Inflammatory macrophage treated with lipopolysaccharide for 4 hours (primary cell): ENCODE measurements at regions not wholly inside any gene's neighbourhood (a gene's known extent, or its start where the extent isn't known, plus 50 kb on each side); places are given as distances from the start of the nearest gene placed in this dataset.

ENCODE experiments used
- DNase-seq: peaks from one replicate; pipeline ENCODE4 v3.0.0-alpha.2; 2020

DNA sequence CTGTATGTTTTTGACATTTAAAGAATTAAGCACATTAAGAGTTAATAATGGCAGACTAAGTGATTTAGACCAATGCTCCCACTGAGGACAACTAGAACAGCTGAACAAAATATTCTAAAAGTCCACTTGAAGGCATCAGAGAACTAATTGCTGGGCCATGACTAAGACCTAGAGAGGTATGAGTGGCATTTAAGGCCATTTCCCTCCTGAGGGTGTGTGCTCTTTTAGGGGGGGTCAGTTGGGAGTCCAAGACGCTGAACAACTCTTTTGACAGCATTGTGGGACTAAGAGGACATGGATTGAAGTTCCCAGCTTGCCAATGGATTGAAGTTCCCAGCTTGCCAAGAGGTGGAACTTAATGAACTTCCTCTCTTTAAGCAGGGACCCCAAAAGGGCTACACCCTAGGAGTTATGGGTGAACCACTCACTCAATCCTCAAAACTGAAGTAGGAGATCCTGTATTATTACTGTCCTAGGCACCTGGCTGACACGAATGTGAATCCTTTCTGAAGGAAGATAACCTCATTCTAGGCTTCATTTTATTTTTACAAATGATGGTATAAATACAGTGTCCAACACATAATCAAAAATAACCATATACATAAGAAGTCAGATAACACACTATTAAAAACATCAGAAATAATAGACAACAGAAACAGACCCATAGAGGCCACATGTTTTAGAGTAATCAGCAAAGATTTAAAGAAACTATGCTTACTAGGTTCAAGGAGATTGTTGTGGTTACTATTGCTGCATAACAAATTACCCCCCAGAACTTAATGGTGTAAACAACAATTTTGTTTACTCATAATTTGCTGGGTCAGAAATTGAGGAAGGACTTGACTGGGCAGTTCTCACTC, 175.1 kb downstream of the VEGFA start:
- DNase-seq: no peak

- no peak for DNase-seq
Observed at GRCh38 chr6:43943781-43944250, 173.8 kb downstream of the VEGFA start.

DNA sequence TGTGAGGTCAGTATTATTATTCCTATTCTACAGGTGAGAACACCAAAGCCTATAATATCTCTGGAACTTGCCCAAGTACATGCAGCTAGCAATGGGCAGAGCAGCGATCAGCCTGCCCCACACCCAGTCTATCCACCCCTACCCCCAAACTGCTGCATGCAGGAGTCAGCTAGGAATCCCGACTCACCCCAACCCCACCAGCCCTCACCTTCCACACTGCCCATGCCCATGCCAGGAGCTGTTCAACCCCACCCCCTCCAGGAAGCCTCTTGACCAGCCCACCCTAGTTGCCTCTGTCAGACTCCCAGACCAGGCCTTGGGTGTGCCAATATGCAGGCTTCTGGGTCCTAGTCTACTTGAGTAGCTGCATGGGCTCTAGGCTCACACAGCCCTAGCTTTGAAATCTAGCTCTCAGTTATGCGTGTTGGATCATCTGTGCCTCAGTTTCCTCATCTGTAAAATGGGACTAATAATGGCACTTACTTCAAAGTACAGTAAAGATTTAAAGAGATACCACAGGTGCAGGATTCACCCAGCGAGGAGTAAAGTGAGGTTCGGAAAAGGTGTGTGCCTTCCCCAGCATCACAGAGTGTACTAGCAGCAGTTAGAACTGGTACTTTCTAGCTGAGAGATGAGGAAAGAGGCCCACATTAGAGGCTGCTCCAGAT, 173.2 kb downstream of the VEGFA start:
- no peak for DNase-seq

DNA sequence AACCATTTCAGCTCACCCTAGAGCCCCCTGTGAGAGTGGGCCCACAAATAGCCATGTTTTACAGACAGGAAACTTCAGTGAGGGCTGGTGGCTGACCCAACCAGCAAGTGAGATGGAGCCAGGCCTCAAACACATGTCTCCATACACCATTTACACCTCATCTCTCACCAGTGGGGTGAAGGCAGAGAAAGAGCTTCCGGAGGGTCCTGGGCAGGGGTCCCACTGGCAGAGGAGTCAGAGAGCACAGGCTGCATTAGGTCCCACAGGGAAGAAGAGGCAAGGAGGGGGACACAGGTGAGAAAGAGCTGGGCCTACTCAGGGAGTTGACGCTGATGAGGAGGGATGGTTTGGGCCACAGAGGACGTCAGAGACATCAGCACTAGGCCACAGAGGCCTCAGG, 172.6 kb downstream of the VEGFA start:
- no peak for DNase-seq

DNA sequence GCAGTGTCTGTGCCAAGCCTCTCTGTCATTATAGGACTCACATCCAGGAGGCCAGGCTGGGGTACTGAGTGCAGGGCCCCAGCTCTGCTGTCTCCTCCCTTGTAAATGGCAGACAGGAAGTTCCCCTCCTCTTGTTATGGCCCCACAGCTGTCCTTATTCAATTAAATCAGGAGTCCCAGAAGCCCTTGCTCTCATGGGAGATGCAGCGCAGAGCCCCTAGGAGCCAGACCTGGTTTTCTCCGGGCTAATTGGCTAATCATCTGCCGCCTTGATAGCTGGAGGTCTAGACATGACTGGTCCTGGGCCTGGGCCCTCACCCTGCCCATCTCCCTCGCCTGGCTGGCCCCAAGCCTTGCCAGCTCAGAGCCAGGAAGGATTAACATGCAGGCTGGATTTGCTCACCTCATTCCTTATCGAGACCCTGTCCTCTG, 172.0 kb downstream of the VEGFA start:
- DNase-seq: no peak

DNA sequence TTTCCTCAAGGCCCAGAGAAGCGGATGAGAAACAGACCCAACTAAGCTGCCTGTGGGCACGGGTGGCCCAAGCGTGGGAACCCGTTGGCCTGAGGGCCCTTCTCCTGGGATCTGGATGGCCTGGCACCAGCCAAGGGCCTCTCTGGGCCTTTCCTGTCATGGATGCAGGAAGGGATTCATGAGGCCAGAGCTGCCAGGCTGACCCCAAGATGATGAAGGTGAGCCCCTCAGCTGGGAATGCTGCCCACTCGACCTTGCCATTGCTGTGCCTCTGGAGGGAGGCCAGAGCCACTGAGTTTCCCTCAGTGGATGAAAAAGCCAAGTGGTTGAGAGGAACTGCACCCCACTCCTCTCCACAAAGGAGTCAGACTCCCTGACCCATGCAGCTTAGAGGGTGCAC, 171.2 kb downstream of the VEGFA start:
- DNase-seq: no peak

GRCh38 chr6:43940393-43941087, 170.5 kb downstream of the VEGFA start:
- no peak for DNase-seq

DNA sequence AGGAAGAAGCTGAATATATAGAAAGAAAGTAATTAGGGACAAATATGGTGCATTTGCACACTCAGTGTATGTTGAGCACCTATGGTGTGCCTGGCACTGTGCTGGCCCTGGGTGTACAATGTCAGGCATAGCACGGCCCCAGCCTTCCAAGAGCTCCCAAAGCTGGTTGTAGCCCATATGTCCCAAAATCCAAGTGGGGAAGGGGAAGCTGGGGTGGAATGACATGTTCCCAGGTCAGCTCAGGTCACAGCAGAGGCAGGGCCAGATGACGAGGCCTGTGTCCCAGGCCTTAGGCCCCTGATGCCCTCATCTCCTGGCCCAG, 170.0 kb downstream of the VEGFA start:
- DNase-seq: no peak

DNA sequence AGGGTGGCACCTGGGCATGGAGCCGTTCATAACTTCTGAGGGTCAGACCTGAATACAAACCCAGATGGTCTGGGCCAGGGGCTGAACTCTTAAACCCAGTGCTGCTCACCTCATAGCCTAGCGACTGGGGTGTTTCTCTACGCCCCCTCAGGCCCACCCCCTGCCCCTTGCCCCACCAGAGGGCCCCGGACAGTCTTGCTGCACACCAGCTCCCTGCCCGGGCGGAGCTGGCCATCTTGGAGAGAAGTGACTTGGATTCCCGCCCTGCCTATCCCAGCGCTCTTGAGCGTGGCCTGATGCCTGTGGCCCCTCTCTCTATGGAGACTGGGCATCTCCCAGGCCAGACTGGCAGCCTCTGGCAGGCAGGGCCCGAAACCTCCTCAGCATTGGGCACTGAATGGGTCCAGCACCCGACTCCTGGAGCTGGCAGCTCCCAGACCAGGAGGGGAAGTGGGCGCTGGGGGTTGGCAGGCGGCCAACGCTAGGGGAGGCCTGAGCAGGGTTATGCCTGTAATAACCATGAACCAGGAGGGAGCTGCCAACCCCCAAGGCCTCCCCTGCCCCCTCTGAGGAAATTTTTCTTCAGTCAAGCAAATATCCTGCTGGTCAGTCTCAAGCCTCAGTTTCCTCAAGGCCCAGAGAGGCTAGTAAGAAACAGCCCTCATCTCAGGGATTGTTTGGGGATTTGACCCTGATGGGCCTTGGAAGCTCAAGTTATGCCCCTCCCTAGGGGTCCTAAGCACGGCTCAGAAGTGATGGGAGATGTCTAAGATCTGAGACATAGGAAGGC, 169.5 kb downstream of the VEGFA start:
- DNase-seq: no peak

DNA sequence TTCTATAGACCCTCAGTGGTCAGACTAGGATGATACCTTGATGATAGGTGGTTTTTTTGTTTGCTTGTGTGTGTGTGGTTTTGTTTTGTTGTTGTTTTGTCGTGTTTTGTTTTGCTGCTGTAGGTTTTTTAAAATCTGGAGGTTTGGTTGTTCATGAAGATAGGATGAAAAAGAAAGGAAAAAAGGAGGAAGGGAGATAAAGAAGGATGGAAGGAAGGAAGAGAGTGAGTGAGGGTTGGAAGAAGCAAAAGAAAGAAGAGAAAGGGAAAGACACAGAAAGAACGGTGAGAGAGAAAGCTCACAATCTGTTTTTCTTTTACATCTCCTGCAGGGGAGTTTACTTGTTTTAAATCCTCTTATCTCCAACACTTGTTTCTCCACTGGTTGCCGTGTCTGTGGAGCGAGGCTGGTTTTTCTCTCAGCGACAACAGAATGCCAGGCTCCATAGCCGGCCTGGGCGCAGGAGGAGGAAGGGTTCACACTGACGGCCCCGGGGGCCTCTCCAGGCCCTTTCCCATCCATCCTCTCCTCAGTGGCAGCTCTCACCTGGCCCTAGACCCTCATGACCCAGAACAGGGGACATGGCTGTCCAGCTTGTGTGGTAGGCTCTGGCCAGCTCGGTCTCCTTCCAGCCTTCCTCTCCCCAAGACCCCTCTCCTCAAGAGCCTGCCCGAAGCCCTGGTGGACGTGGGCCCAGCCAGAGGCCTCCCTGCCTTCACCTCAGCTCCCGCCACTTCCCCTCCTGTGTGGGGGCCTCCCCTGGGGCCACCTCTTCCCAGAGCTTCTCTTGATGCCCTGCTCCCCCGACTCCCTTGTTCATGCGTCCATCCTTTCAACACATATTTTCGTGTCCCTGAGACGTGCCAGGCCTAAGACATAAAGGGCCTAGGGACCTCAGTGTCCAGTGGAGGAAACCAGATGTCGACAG, 168.4 kb downstream of the VEGFA start:
- DNase-seq: no peak

DNA sequence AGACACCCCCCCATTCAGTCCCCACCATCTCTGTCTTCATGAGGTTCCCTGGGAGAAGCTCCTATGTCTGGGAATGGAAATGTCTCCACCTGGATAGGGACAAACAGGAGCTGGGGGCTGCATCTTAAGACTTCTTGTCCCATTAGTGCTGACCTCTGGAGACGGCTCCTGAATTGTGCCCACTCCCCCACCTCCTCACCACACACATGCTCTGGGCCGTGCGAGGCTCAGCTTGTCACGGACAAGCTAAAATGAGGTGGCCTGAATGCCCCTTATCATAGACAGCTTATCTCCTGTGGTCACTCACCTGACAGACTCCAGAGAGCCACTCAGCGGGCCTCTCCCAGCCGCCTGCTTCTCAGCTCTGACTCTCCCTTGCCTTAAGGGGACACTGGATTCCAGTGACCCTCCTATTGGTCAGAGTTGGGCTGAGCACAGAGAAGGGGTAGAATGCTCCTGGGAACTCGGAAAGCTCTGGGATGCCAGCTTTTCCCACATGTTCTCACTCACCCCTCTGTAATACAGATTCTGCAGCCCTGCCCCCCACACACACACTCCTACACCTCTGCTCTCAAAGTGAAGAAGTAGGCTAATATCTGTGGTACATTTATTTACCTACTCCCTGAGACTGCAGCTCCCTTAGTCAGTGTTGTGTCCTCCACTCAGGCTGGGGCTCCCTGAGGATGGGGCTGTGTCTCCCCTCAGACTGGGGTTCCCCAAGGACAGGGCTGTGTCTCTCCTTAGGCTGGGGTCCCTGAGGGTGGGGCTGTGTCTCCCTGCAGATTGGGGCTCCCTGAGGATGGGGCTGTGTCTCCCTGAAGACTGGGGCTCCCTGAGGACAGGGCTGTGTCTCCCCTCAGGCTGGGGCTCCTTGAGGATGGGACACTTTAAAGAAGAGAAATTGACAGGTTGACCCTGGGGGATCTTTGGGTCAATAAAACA, 167.5 kb downstream of the VEGFA start:
- DNase-seq: no peak

DNA sequence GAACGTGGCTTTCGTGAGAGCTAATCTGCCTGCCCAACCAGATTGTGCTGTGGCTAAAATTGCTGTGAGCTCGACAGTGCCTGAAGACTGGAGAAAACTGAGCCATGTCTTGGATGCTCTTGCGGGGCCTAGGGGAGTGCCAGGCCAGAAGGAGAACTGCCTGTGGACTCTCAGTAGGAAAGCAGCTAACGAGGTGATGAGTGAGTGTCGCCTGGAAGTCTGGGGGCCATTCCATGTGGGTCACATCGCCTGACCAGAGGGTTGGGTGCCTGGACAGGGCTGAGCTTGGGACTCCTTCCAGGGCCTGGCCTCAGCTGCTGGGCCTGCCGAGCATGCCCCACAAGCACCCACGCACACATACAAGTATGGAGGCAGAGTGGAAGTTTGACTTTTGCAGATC, 166.5 kb downstream of the VEGFA start:
- no peak for DNase-seq

DNA sequence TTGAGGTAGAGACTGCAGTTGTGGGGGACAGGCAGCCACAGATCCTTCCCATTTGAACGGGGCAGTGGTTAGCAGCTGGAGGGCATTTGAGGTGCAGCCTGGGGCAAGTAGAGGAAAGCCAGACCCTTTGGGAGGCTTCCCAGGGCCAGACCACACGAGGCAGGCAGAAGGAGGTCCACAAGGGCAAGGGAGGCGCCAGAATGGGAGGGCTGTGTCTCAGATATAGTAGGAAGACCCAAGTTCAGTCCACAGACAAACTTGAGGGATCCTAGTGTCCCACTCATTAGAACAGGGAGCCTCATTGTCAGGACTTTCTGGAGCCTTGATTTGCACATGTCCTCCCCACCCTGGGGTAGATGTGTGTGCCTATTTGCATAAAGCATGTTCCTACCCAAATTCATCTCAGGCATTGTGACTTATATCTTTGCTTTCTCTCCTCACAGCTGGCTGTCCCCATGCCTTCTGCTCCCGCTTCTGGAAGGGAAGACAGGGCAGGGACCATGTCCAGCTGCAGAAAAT, 166.0 kb downstream of the VEGFA start:
- DNase-seq: no peak

- DNase-seq: no peak
Observed at GRCh38 chr6:43934803-43935602, 165.0 kb downstream of the VEGFA start.

- DNase-seq: peak; percentile 36
Observed at GRCh38 chr6:43934183-43934802, 164.3 kb downstream of the VEGFA start.

GRCh38 chr6:43933148-43933885, 163.3 kb downstream of the VEGFA start:
- DNase-seq: no peak

DNA sequence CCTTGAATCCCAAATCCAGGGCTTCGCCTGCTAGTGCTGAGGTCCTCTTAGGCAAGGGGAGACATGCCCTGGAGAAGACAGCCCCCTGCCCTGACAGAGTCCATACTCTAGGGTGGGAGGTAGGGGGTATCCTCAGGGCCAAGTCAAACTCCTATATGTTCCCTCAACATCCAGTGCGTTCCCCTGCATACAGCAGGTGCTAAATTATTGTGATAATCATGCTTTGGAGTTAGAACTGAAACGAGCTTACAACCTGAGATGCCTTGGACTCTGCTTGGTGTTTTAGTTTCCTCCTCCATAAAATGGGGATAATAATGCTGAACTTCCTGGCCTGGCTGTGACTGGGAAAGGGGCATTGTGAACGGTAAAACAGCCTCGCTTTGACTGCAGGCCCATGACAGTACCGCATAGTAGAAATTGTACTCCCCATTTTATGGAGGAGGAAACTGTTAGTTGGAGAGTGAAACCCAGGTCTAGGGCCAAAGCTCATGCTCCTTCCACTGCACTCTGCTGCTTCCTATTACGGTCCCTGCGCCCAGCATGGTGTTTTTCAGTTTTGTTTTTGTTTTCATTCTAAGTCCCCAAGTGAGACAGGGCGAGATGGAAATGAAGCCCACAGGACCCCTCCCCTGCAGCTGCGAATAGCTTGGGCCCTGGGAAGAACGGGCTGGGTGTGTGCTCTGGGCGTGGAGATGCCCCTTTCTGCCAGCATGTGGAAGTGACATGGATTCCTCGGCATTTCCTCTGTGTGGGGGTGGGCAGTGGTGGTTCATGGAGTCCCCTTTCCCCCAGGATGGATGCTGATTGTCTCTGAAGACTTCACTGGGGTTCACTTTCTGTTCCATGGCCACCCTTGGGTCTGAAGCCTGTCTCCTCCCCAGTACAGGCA, 162.5 kb downstream of the VEGFA start:
- no peak for DNase-seq
